UCSD-AML1 (cell line): ENCODE measurements at regions not wholly inside any gene's neighbourhood (a gene's known extent, or its start where the extent isn't known, plus 50 kb on each side); places are given as distances from the start of the nearest gene placed in this dataset.

Source experiments
- DNase-seq: peaks from one replicate; lab custom pipeline; 2025; ENCODE audit not compliant: unreplicated experiment; lab: John Stamatoyannopoulos, UW

DNA sequence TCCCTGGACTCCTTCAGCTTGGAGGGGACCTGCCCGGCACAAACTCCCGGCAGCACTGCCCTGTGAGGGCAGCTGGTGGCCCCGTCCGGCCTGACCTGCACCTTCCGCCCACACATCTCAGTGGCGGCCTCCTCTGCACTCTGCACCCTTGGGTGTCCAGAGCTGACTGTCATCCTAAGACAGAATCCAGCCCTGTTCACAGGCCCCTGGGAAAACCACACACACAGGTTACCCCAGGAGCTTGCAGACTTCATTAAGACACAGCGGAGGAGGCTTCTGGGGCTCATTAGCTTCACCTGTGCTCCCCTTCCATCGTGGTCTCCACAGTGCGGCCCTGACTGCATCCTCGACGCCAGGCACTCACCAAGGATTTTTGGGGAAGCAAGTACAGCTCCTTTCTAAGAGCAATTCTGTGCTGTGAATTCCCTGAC is 51.5 kb upstream of the SHH start:
- no peak for DNase-seq

DNA sequence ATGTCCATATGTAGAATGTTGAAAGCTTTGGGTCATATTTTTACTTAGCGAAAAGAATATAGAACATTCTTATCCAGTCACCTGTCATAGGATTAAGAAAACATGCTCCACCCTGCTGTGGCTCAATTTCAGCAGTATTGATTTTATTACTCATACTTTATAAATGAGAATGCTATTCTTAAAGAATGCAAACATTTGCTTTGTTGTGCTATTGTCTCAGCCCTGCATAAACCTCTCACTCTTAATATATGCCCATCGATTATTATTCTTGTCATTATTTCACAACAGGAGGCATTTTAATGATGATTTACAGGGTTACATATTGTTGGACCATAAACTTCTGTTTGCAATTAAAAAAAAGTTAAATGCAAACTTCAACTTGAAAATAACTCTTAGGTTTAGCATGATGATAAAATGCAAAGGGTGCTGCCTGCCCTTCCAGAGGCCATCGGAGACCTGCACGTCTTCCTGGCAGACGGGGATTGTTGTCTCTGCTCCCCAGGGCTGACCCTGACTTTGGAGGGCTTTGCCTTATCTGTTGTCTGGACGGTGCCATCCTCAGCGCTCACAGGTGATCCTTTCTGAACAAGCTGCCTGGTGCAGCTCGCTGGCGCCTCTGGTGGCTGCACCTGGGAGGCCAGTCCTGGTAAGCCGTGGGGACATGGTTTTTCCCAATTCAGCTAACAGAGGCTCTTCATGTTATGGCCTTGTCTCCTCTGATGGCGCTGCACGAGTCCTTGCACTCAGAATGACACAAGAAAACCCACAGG is 50.0 kb upstream of the SHH start:
- DNase-seq = no peak
